HCT116 (cell line): ENCODE measurements at regions not wholly inside any gene's neighbourhood (a gene's known extent, or its start where the extent isn't known, plus 50 kb on each side); places are given as distances from the start of the nearest gene placed in this dataset.

ENCODE experiments used
- ATAC-seq: fragments of 200-7000 bp; cut with Tn5 transposase; 2 replicates; pipeline ENCODE4 v1.9.1; 2020; ENCODE audit warnings: mild to moderate bottlenecking, moderate library complexity
- BruUV-seq: library from RNA; stranded (reverse); fragments of 400-500 nt; replicated peaks from 2 replicates; lab custom pipeline; 2021; lab: Mats Ljungman, UMichigan
- CTCF ChIA-PET: fragments of 300-600 bp; sonication (Branson Sonifier 250); formaldehyde crosslinking; loops from one replicate; lab custom pipeline; 2021; ENCODE audit warnings: antibody characterized with exemption; lab: Charles Lee
- POLR2A ChIA-PET: fragments of 300-600, 350-600 bp; sonication (Branson Sonifier 250); formaldehyde crosslinking; loops from one replicate; lab custom pipeline; 2021; ENCODE audit warnings: antibody characterized with exemption; lab: Charles Lee
- RAD21 ChIA-PET, 2 experiments: fragments of 300-600 bp; sonication (Branson Sonifier 250); formaldehyde crosslinking; loops; one replicate each; lab custom pipeline; 2023; ENCODE audit warnings: low total read pairs in 2 of 2; ENCODE audit not compliant: uncharacterized antibody in 2 of 2, unreplicated experiment in 2 of 2, low non-redundant PET in 1 of 2; lab: Charles Lee
- DNase-seq: peaks from one replicate; pipeline ENCODE4 v3.0.0-alpha.2; 2010; ENCODE audit warnings: low read depth, low spot score
- H2AFZ ChIP-seq: fragments of 200-600 bp; shearing (Covaris generic), sonication (generic); 2 replicates; pipeline ENCODE4 v1.6.1; 2017; ENCODE audit warnings: low read depth, mixed run types, mixed read lengths, antibody characterized with exemption, low read length; ENCODE audit not compliant: poor library complexity, severe bottlenecking
- H3K27ac ChIP-seq: 2 replicates; pipeline ENCODE4 v1.5.1; 2012; ENCODE audit warnings: low read depth, low read length
- H3K27me3 ChIP-seq: fragments of 200-600 bp; sonication (generic); 2 replicates; pipeline ENCODE4 v1.6.1; 2016; ENCODE audit warnings: mixed run types, low read length, mixed read lengths; ENCODE audit not compliant: insufficient read depth
- H3K36me3 ChIP-seq, 2 experiments: fragments of 200-500 bp in 1 of 2; fragments of 200-600 bp in 1 of 2; sonication (Bioruptor generic) in 1 of 2; sonication (generic) in 1 of 2; 2 replicates each; pipeline versions ENCODE4 v1.5.1 to v1.6.1; 2014 to 2016; ENCODE audit warnings: low read length in 2 of 2, inconsistent platforms in 1 of 2, mixed read lengths in 1 of 2, mixed run types in 1 of 2; ENCODE audit not compliant: insufficient read depth in 2 of 2, control insufficient read depth in 1 of 2
- H3K4me1 ChIP-seq, 2 experiments: fragments of 200-600 bp in 1 of 2; sonication (generic) in 1 of 2; 2 replicates each; pipeline versions ENCODE4 v1.5.1 to v1.6.1; 2012 to 2017; ENCODE audit warnings: low read length in 2 of 2, inconsistent platforms in 1 of 2, mild to moderate bottlenecking in 1 of 2, mixed read lengths in 1 of 2, mixed run types in 1 of 2, moderate library complexity in 1 of 2; ENCODE audit not compliant: insufficient read depth in 2 of 2, control insufficient read depth in 1 of 2
- H3K4me2 ChIP-seq: fragments of 200-600 bp; sonication (generic); 2 replicates; pipeline ENCODE4 v1.6.1; 2017; ENCODE audit warnings: mixed run types, low read length, mixed read lengths
- H3K4me3 ChIP-seq, 2 experiments: fragments of 200-600 bp in 1 of 2; sonication (generic) in 1 of 2; replicated peaks in 1 of 2; 2 replicates each; pipeline ENCODE4 v1.5.1; 2011 to 2016; ENCODE audit warnings: low read length in 2 of 2, control low read depth in 1 of 2, low read depth in 1 of 2, mild to moderate bottlenecking in 1 of 2, mixed read lengths in 1 of 2, mixed run types in 1 of 2
- H3K79me2 ChIP-seq: fragments of 200-600 bp; sonication (generic); 2 replicates; pipeline ENCODE4 v1.6.1; 2017; ENCODE audit warnings: mild to moderate bottlenecking, mixed run types, low read length, moderate library complexity, mixed read lengths; ENCODE audit not compliant: insufficient read depth
- H3K9ac ChIP-seq: fragments of 200-600 bp; sonication (generic); 2 replicates; pipeline ENCODE4 v1.6.1; 2016; ENCODE audit warnings: low read length, mixed read lengths
- H3K9me2 ChIP-seq: fragments of 200-600 bp; sonication (generic), shearing (Covaris generic); 2 replicates; pipeline ENCODE4 v1.6.1; 2017; ENCODE audit warnings: mixed run types, mild to moderate bottlenecking, moderate library complexity; ENCODE audit not compliant: insufficient read depth
- H3K9me3 ChIP-seq, 2 experiments: fragments of 200-500 bp in 1 of 2; fragments of 200-600 bp in 1 of 2; sonication (Bioruptor generic) in 1 of 2; sonication (generic) in 1 of 2; 2 replicates each; pipeline ENCODE4 v1.6.1; 2014 to 2017; ENCODE audit warnings: low read length in 2 of 2, mixed read lengths in 2 of 2, inconsistent platforms in 1 of 2, low read depth in 1 of 2, mild to moderate bottlenecking in 1 of 2, mixed run types in 1 of 2, moderate library complexity in 1 of 2; ENCODE audit not compliant: control insufficient read depth in 1 of 2, insufficient read depth in 1 of 2
- H4K20me1 ChIP-seq: fragments of 200-600 bp; sonication (generic), shearing (Covaris generic); 2 replicates; pipeline ENCODE4 v1.6.1; 2017; ENCODE audit warnings: mixed run types, mild to moderate bottlenecking, moderate library complexity; ENCODE audit not compliant: insufficient read depth
- EZH2phosphoT487 ChIP-seq: fragments of 200-600 bp; IDR thresholded peaks from 2 replicates; pipeline ENCODE4 v1.6.1; 2018; ENCODE audit warnings: antibody characterized with exemption, borderline replicate concordance
- JUND ChIP-seq: IDR thresholded peaks from 2 replicates; pipeline ENCODE4 v1.6.1; 2012
- POLR2AphosphoS5 ChIP-seq: IDR thresholded peaks from 2 replicates; pipeline ENCODE4 v1.6.1; 2011; ENCODE audit warnings: mild to moderate bottlenecking, low read depth, low read length, moderate library complexity
- SIN3A ChIP-seq: IDR thresholded peaks from 2 replicates; pipeline ENCODE4 v1.6.1; 2012; ENCODE audit warnings: low read depth
- TCF7L2 ChIP-seq: IDR thresholded peaks from 2 replicates; pipeline ENCODE4 v1.7.0; 2011; ENCODE audit warnings: borderline replicate concordance, inconsistent platforms; ENCODE audit not compliant: insufficient read depth, insufficient read length; ENCODE audit errors: extremely low read depth
- ZFX ChIP-seq: fragments of 450-650 bp; IDR thresholded peaks from 2 replicates; pipeline ENCODE4 v1.6.1; 2017
- ZNF274 ChIP-seq: fragments of 200-500 bp; sonication (Bioruptor generic); IDR thresholded peaks from 2 replicates; pipeline ENCODE4 v1.6.1; 2014; ENCODE audit warnings: mild to moderate bottlenecking, low read depth, low read length, inconsistent platforms
- intact Hi-C: fragments of 100-400 bp; cut with micrococcal nuclease; formaldehyde crosslinking; loops from 2 replicates; pipeline ENCODE4 v1.10.0; 2022
- TF ChIP-seq, protein P1 (sequence below): IDR thresholded peaks from 2 replicates; pipeline ENCODE4 v1.6.1; 2012
- TF ChIP-seq, protein P2 (sequence below): IDR thresholded peaks from 2 replicates; pipeline ENCODE4 v1.6.1; 2012

DNA sequence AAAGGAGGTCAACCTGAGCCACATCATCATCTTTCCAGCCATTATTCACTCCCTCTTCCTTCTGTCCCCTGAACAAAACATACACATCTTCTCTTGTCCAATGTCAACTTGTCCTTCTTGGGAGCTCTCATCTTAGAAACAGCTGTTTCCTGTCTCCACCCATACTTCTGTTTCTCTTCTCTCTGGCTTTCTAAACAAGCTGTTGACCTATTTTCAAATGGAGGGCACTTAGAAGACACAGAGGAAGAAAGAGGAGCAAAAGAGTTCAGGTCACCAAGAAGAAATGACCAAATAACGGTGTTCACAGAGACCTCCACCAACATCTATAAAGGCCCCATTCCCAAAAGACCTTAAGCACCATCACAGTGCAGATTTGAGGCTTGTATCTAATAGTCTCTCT is 355.9 kb upstream of the HNRNPA3 start:
- DNase-seq (no peak), ATAC-seq (no peak)
- H3K27me3 ChIP-seq = 0 out of 2 replicates have a peak, but pooled peaks cover 5% of the 10 kb centered on the region
- intact Hi-C loops = no loop called here
- TF ChIP-seq SIN3A = no peak
- no peak for TF ChIP-seq POLR2AphosphoS5
- TF ChIP-seq EZH2phosphoT487 = no peak
- TF ChIP-seq, protein P1, sequence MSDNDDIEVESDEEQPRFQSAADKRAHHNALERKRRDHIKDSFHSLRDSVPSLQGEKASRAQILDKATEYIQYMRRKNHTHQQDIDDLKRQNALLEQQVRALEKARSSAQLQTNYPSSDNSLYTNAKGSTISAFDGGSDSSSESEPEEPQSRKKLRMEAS = no peak
- TF ChIP-seq ZNF274 = no peak
- no peak for TF ChIP-seq ZFX
- TF ChIP-seq JUND = no peak
- TF ChIP-seq, protein P2, sequence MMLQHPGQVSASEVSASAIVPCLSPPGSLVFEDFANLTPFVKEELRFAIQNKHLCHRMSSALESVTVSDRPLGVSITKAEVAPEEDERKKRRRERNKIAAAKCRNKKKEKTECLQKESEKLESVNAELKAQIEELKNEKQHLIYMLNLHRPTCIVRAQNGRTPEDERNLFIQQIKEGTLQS = no peak
- no peak for TF ChIP-seq TCF7L2
- H3K36me3 ChIP-seq = no peaks in the 10 kb centered on the region
- H3K79me2 ChIP-seq = no peaks in the 10 kb centered on the region
- no peaks in the 10 kb centered on the region for H3K9me3 ChIP-seq
- no peak overlapping the region for H3K27ac ChIP-seq
- BruUV-seq = no TSS peak
- H3K4me1 ChIP-seq = no peaks in the 10 kb centered on the region
- no peak overlapping the region for H2AFZ ChIP-seq
- CTCF ChIA-PET = no interaction called here
- no peaks in the 10 kb centered on the region for H3K9me2 ChIP-seq
- no peaks in the 10 kb centered on the region for H4K20me1 ChIP-seq
- POLR2A ChIA-PET = no interaction called here
- no peak overlapping the region for H3K4me3 ChIP-seq
- H3K4me2 ChIP-seq = no peak overlapping the region
- H3K9ac ChIP-seq = no peak overlapping the region
- RAD21 ChIA-PET = no interaction called here

DNA sequence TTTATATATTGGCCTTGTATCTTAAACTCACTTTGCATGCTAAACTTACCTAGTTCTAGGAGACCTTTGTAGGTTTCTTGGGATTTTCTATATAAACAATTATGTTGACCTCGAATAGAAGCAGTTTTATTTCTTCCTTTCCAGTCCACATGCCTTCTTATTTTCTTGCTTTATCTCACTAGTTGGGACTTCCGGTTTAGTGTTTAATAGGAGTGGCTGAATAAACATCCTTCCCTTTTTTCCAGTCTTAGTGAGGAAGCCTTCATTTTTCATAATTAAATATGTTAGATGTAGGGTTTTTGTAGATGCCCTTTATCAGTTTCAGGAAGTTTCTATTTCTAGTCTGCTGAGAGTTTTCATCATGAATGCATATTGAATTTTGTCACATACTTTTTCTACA is 347.3 kb upstream of the HNRNPA3 start:
- Histone ChIP-seq H3K9me2 (no peaks in the 10 kb centered on the region), H3K36me3 (no peaks in the 10 kb centered on the region), H3K27me3 (peaks cover 22% of the 10 kb centered on the region; the same call in 1 of the 2 replicates), H3K79me2 (no peaks in the 10 kb centered on the region), H3K9me3 (no peaks in the 10 kb centered on the region), H3K4me2 (no peak overlapping the region), H3K4me1 (no peaks in the 10 kb centered on the region), H2AFZ (no peak overlapping the region), H4K20me1 (no peaks in the 10 kb centered on the region), H3K4me3 (no peak overlapping the region), H3K9ac (no peak overlapping the region), H3K27ac (no peak overlapping the region)
- ATAC-seq = no peak
- BruUV-seq = no TSS peak
- CTCF ChIA-PET = no interaction called here
- TF ChIP-seq, protein P1 = no peak
- RAD21 ChIA-PET = no interaction called here
- intact Hi-C loops = no loop called here
- POLR2A ChIA-PET = no interaction called here
- no peak for DNase-seq
